Spleen (tissue), 11 donors: ENCODE measurements at regions not wholly inside any gene's neighbourhood (a gene's known extent, or its start where the extent isn't known, plus 50 kb on each side); places are given as distances from the start of the nearest gene placed in this dataset.
A peak's percentile ranks its signal among the peaks of the same experiment; 100 is the strongest.

Source experiments
- DNase-seq: peaks from one replicate; pipeline ENCODE4 v3.0.0-alpha.2; 2020
- H3K27ac ChIP-seq, 8 donors: fragments of 200-600 bp; sonication (generic) in 7 of 8; 1 replicate in 4 of 8; 2 replicates in 4 of 8; pipeline versions ENCODE4 v1.5.0 to v1.8.0; 2016 to 2021; ENCODE audit warnings: inconsistent platforms in 4 of 8, mild to moderate bottlenecking in 4 of 8, moderate library complexity in 1 of 8
- H3K27me3 ChIP-seq, 7 donors: fragments of 200-600 bp; sonication (generic) in 6 of 7; replicated peaks in 1 of 7; 1 replicate in 4 of 7; 2 replicates in 3 of 7; pipeline versions ENCODE4 v1.5.0 to v1.8.0; 2016 to 2021; ENCODE audit warnings: inconsistent platforms in 3 of 7, mild to moderate bottlenecking in 1 of 7
- H3K36me3 ChIP-seq, 6 donors: fragments of 200-600 bp; sonication (generic) in 5 of 6; 1 replicate in 4 of 6; 2 replicates in 2 of 6; pipeline versions ENCODE4 v1.5.0 to v1.8.0; 2016 to 2021; ENCODE audit warnings: inconsistent platforms in 2 of 6
- H3K4me1 ChIP-seq, 6 donors: fragments of 200-600 bp; sonication (generic) in 5 of 6; 1 replicate in 3 of 6; 2 replicates in 3 of 6; pipeline versions ENCODE4 v1.5.0 to v1.8.0; 2016 to 2021; ENCODE audit warnings: inconsistent platforms in 3 of 6
- H3K4me3 ChIP-seq, 8 donors: fragments of 200-600 bp; sonication (generic) in 7 of 8; 1 replicate in 4 of 8; 2 replicates in 4 of 8; pipeline versions ENCODE4 v1.5.0 to v1.8.0; 2016 to 2021; ENCODE audit warnings: inconsistent platforms in 4 of 8, mild to moderate bottlenecking in 4 of 8, moderate library complexity in 2 of 8
- H3K9me3 ChIP-seq, 8 donors: fragments of 200-600 bp; sonication (generic) in 7 of 8; 1 replicate in 4 of 8; 2 replicates in 4 of 8; pipeline versions ENCODE4 v1.5.0 to v1.8.0; 2016 to 2021; ENCODE audit warnings: inconsistent platforms in 4 of 8
- CTCF ChIP-seq, 11 experiments: fragments of 200-600 bp in 7 of 11; fragments of 450-650 bp in 4 of 11; sonication (generic) in 4 of 11; IDR thresholded peaks in 8 of 11; conservative IDR thresholded peaks in 3 of 11; 1 replicate in 7 of 11; 2 replicates in 4 of 11; pipeline versions ENCODE4 v1.4.0 to v1.8.0; 2016 to 2021; ENCODE audit warnings: antibody characterized with exemption in 11 of 11, inconsistent platforms in 4 of 11, mild to moderate bottlenecking in 1 of 11
- POLR2A ChIP-seq, 3 donors: fragments of 450-650 bp; IDR thresholded peaks; one replicate each; pipeline ENCODE4 v1.5.1; 2017; ENCODE audit warnings: antibody characterized with exemption in 3 of 3, mild to moderate bottlenecking in 1 of 3
- POLR2AphosphoS5 ChIP-seq, 3 donors: sonication (generic); formaldehyde crosslinking; IDR thresholded peaks; one replicate each; pipeline ENCODE4 v1.5.1; 2017; ENCODE audit warnings: antibody characterized with exemption in 3 of 3
- WGBS, 5 donors: extraction: QIAGEN DNeasy Blood & Tissue Kit in 3 of 5; methylation state at CpG; one replicate each; pipeline versions ENCODE4 v1.1.5 to v1.1.7; 2013 to 2018; 5-methylcytosine and 5-hydroxymethylcytosine counted together
- intact Hi-C: fragments of 100-400 bp; cut with DNase I; formaldehyde crosslinking; loops from one replicate; pipeline ENCODE4 v1.15.0; 2023; ENCODE audit warnings: low total_unique reads
- donor health status: healthy with polysubstance abuse.
- donor health status: DM: no; HTN: no; CAD: no; lungs with moderate emphysema.
- donor health status: DM: no; HTN: no; CAD: no.
- donor health status: Bipolar disorder and iron deficiency.
- donor health status: healthy.
- donor health status: DM: no; HTN: no; CAD: no.
- donor health status: DM: yes; HTN: yes; CAD: no.

- intact Hi-C loops, result no loop called here
- peak overlapping the region in 7 of 8 donors; percentile 14 to 89 (median 79) for H3K27ac ChIP-seq
- WGBS, 5 donors, result 82 to 93% (median 91%) methylated on average over 6 of the region's 6 CpGs
- H3K36me3 ChIP-seq, result no peaks in the 10 kb centered on the region
- DNase-seq, result no peak
- TF ChIP-seq POLR2A (IDR thresholded peaks at IDR 0.05) (no peak), CTCF (IDR thresholded peaks at IDR 0.05 in 8 of 11, conservative IDR thresholded peaks at IDR 0.05 in 3 of 11) (no peak), POLR2AphosphoS5 (IDR thresholded peaks at IDR 0.05) (no peak)
- H3K27me3 ChIP-seq, result no peaks in the 10 kb centered on the region
- H3K4me1 ChIP-seq, result peaks cover 0 to 64% (median 32%) of the 10 kb centered on the region in 6 donors
- no peaks in the 10 kb centered on the region for H3K9me3 ChIP-seq
- H3K4me3 ChIP-seq, result no peak overlapping the region
Observed at GRCh38 chr1:178576841-178577240, 63.9 kb downstream of the TEX35 start.

GRCh38 chr1:178577882-178578281 is 65.0 kb downstream of the TEX35 start:
- H3K27ac ChIP-seq, result peak overlapping the region; percentile 58 to 89 (median 76)
- WGBS, 5 donors, result 65 to 75% (median 70%) methylated on average over 4 of the region's 4 CpGs
- intact Hi-C loops, result no loop called here
- H3K9me3 ChIP-seq, result no peaks in the 10 kb centered on the region
- peaks cover 3 to 74% (median 37%) of the 10 kb centered on the region in 6 donors for H3K4me1 ChIP-seq
- no peaks in the 10 kb centered on the region for H3K27me3 ChIP-seq
- TF ChIP-seq POLR2AphosphoS5 (IDR thresholded peaks at IDR 0.05) (no peak), CTCF (IDR thresholded peaks at IDR 0.05 in 8 of 11, conservative IDR thresholded peaks at IDR 0.05 in 3 of 11) (no peak)
- no peak overlapping the region for H3K4me3 ChIP-seq
- DNase-seq, result no peak
- H3K36me3 ChIP-seq, result no peaks in the 10 kb centered on the region

- Histone ChIP-seq H3K4me3 (no peak overlapping the region), H3K36me3 (no peaks in the 10 kb centered on the region), H3K27ac (peak overlapping the region; percentile 58 to 89 (median 76)), H3K9me3 (no peaks in the 10 kb centered on the region), H3K27me3 (no peaks in the 10 kb centered on the region), H3K4me1 (peaks cover 3 to 80% (median 37%) of the 10 kb centered on the region in 6 donors)
- no peak for DNase-seq
- WGBS, 5 donors, result 70 to 86% (median 79%) methylated on average over 7 of the region's 7 CpGs
- no peak for TF ChIP-seq CTCF (IDR thresholded peaks at IDR 0.05 in 8 of 11, conservative IDR thresholded peaks at IDR 0.05 in 3 of 11)
- intact Hi-C loops, result no loop called here
Observed at GRCh38 chr1:178578541-178578940, 65.6 kb downstream of the TEX35 start.

GRCh38 chr1:178579095-178579494 is 66.2 kb downstream of the TEX35 start:
- 66 to 85% (median 73%) methylated on average over 4 of the region's 4 CpGs for WGBS, 5 donors

More at GRCh38 chr1:178579095-178579494, 66.2 kb downstream of the TEX35 start:
- H3K27ac ChIP-seq, result peak overlapping the region; percentile 58 to 89 (median 76)
- DNase-seq, result no peak
- H3K4me1 ChIP-seq, result peaks cover 3 to 86% (median 37%) of the 10 kb centered on the region in 6 donors
- H3K4me3 ChIP-seq, result peak overlapping the region in 1 of 8 donors; percentile 35
- H3K27me3 ChIP-seq, result no peaks in the 10 kb centered on the region
- no peaks in the 10 kb centered on the region for H3K36me3 ChIP-seq
- intact Hi-C loops, result no loop called here
- H3K9me3 ChIP-seq, result no peaks in the 10 kb centered on the region
- TF ChIP-seq POLR2A (IDR thresholded peaks at IDR 0.05), result no peak
- TF ChIP-seq CTCF (IDR thresholded peaks at IDR 0.05 in 8 of 11, conservative IDR thresholded peaks at IDR 0.05 in 3 of 11), result no peak
- TF ChIP-seq POLR2AphosphoS5 (IDR thresholded peaks at IDR 0.05), result no peak
